ENCODE measurements at regions not wholly inside any gene's neighbourhood (a gene's known extent, or its start where the extent isn't known, plus 50 kb on each side); places are given as distances from the start of the nearest gene placed in this dataset.

DNA sequence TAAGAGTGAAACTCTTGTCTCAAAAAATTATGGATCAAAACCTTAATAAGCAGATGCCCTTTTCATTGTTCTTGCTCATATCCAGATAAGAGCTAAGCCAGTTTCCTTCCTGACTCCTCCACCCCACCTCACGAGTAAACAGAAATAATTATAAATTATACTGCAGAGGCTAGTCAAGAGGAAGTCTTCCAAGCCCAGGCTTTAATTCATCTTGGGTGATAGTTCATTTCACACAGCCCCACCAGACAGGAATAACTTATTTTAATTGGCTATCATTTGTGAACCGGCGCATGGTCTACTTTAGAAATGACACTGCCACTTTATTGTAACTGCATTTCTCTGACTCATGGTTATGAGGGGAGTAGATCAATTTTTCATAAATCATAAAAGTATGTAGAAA lies 102.0 kb downstream of the BTBD3 start:
- no peak overlapping the region for H3K27ac ChIP-seq
- POLR2A ChIA-PET (ENCODE audit: low non-redundant PET) = no interaction called here
- DNase-seq (ENCODE audit: low spot score) = no peak
- CTCF ChIA-PET = no interaction called here
- TF ChIP-seq, protein P1, sequence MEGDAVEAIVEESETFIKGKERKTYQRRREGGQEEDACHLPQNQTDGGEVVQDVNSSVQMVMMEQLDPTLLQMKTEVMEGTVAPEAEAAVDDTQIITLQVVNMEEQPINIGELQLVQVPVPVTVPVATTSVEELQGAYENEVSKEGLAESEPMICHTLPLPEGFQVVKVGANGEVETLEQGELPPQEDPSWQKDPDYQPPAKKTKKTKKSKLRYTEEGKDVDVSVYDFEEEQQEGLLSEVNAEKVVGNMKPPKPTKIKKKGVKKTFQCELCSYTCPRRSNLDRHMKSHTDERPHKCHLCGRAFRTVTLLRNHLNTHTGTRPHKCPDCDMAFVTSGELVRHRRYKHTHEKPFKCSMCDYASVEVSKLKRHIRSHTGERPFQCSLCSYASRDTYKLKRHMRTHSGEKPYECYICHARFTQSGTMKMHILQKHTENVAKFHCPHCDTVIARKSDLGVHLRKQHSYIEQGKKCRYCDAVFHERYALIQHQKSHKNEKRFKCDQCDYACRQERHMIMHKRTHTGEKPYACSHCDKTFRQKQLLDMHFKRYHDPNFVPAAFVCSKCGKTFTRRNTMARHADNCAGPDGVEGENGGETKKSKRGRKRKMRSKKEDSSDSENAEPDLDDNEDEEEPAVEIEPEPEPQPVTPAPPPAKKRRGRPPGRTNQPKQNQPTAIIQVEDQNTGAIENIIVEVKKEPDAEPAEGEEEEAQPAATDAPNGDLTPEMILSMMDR (conservative IDR thresholded peaks at IDR 0.05; ENCODE audit: low read depth) = no peak

DNA sequence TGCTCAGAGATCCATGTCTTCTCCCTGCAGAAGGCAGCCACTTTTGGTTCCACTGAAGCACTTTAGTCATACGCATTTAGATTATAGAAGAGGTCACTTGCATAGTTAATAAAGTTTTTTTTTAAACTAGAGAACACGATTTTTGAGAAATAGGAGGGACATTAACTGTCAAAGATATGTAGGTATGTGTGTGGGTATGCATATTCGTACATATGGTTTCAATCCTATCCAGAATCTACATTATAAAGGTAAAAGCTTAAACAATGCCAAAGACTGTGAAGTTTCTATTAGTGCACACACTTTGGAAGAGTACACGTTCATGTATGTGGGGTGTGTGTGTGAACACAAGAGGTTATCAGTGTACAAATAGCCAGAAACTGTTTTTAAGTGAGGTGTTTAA lies 103.2 kb downstream of the BTBD3 start:
- POLR2A ChIA-PET (ENCODE audit: low non-redundant PET) = no interaction called here
- TF ChIP-seq, protein P1 (conservative IDR thresholded peaks at IDR 0.05; ENCODE audit: low read depth) = no peak
- CTCF ChIA-PET = interaction anchor here (0.6 kb wide), 1 partner anchor 435 kb away, joined by 3 read pairs; no protein-coding TSS in a partner anchor
- H3K27ac ChIP-seq = no peak overlapping the region
- DNase-seq (ENCODE audit: low spot score) = no peak

DNA sequence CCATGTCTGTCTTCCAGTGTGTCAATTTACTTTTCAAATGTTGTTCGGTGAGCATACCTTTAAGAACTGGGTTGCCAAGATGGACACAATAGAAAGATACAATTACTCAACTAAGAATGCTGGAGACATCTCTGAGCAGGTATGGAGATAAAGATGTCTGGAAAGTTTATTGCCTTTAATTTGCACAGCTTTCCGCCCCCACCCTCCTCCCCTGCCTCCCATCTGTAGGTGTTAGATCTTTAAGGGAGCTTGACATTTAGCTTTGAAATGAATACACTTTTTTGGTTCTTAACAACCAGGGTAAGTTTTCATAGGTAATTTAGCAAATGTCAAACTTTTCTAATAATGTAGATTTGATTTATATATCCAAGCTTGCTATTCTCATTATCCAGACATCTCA lies 104.4 kb downstream of the BTBD3 start:
- TF ChIP-seq, protein P1 (conservative IDR thresholded peaks at IDR 0.05; ENCODE audit: low read depth) = no peak
- ChIA-PET POLR2A (ENCODE audit: low non-redundant PET) (no interaction called here), CTCF (interaction anchor here (1.0 kb wide), 1 partner anchor 14 kb away, joined by 4 read pairs; no protein-coding TSS in a partner anchor)
- no peak for DNase-seq (ENCODE audit: low spot score)
- no peak overlapping the region for H3K27ac ChIP-seq

DNA sequence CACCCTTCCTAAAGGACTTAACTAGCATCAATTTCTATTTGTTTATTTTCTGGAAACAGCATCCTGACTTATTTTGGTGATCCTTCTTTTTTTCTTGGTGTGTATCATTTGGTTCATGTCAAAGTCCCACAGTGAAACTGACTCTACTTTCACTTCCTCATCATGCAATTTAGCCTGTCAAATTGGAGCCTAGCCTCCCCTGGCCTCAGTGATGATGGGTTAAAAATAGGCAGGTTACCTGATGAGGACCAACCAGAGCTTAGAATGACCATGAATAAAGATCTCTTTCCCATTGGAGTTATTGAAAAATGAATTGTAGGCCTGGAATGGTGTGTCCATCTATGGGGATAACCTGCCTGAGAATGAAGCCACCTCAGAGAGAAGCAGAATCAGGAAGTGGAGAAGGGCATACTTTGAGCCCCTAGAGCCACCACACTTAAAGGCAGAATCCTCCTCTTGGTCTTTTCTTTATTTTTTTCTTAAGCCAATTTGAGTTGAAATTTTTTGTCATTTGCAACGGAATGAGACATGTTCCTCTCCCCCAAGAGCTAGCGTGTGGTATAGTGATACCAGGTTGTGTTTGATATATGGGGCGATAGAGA lies 105.6 kb downstream of the BTBD3 start:
- TF ChIP-seq, protein P1 (conservative IDR thresholded peaks at IDR 0.05; ENCODE audit: low read depth) = no peak
- no peak overlapping the region for H3K27ac ChIP-seq
- ChIA-PET CTCF (interaction anchor here (0.6 kb wide), 2 partner anchors 59 to 347 kb away, joined by 3 read pairs; no protein-coding TSS in a partner anchor), POLR2A (ENCODE audit: low non-redundant PET) (interaction anchor here (0.7 kb wide), 1 partner anchor 1713 kb away, joined by 7 read pairs; no protein-coding TSS in a partner anchor)
- DNase-seq (ENCODE audit: low spot score) = no peak

DNA sequence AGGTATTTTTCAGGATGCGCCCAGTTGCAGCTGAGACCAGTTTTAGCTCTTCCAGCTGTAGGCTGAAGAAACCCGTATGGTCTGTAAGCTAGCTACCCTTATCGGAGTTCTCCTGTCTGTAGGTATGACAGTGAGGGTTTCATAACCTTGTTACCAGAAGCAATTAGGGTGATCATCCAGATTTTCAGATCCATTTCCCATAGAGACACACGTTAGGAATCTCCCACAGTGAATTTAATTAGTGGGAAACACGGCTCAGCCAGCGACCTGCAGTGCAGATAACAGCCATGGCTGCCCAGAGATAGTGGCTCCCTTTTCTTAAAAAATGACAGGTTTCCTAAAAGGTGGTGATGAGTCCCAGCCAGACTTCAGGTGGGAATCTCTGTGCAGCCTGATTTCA lies 111.1 kb downstream of the BTBD3 start:
- ChIA-PET POLR2A (ENCODE audit: low non-redundant PET) (no interaction called here), CTCF (no interaction called here)
- no peak for DNase-seq (ENCODE audit: low spot score)
- no peak overlapping the region for H3K27ac ChIP-seq
- TF ChIP-seq, protein P1 (conservative IDR thresholded peaks at IDR 0.05; ENCODE audit: low read depth) = no peak

DNA sequence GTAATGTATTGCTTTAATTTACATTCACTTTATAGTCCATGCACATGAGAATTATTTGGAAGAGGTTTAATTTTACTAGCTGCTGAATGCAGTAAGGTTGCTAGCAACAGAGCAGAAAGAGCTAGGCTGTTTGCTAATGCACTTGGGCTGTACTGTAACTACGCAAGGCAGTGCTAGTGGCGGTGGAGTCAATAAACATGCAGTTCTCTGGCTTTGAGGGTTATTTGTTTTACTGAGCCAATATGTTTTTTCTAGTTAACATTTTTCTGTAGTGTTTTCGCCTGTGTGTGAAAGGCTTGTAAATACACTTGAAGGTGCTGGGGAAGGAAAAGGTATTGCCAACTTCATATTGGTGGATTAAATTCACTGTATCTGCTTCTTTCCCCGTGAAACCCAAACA lies 112.8 kb downstream of the BTBD3 start:
- H3K27ac ChIP-seq = no peak overlapping the region
- TF ChIP-seq, protein P1 (conservative IDR thresholded peaks at IDR 0.05; ENCODE audit: low read depth) = no peak
- no peak for DNase-seq (ENCODE audit: low spot score)
- ChIA-PET CTCF (no interaction called here), POLR2A (ENCODE audit: low non-redundant PET) (no interaction called here)
